ENCODE measurements at regions not wholly inside any gene's neighbourhood (a gene's known extent, or its start where the extent isn't known, plus 50 kb on each side); places are given as distances from the start of the nearest gene placed in this dataset.

- TF ChIP-seq, protein P1, sequence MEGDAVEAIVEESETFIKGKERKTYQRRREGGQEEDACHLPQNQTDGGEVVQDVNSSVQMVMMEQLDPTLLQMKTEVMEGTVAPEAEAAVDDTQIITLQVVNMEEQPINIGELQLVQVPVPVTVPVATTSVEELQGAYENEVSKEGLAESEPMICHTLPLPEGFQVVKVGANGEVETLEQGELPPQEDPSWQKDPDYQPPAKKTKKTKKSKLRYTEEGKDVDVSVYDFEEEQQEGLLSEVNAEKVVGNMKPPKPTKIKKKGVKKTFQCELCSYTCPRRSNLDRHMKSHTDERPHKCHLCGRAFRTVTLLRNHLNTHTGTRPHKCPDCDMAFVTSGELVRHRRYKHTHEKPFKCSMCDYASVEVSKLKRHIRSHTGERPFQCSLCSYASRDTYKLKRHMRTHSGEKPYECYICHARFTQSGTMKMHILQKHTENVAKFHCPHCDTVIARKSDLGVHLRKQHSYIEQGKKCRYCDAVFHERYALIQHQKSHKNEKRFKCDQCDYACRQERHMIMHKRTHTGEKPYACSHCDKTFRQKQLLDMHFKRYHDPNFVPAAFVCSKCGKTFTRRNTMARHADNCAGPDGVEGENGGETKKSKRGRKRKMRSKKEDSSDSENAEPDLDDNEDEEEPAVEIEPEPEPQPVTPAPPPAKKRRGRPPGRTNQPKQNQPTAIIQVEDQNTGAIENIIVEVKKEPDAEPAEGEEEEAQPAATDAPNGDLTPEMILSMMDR (IDR thresholded peaks at IDR 0.05), result no peak
- no peak for TF ChIP-seq POLR2A (IDR thresholded peaks at IDR 0.05)
Observed at GRCh38 chr7:33794959-33795358, 110.4 kb upstream of the BMPER start.
